ENCODE measurements at regions not wholly inside any gene's neighbourhood (a gene's known extent, or its start where the extent isn't known, plus 50 kb on each side); places are given as distances from the start of the nearest gene placed in this dataset.

GRCh38 chr18:72342933-72343332, 201.2 kb downstream of the CBLN2 start:
- TF ChIP-seq CTCF (IDR thresholded peaks at IDR 0.05; ENCODE audit: low read depth, low read length) = no peak
- no peak for TF ChIP-seq POLR2A (IDR thresholded peaks at IDR 0.05; ENCODE audit: extremely low read depth, insufficient read length)
- TF ChIP-seq MAX (IDR thresholded peaks at IDR 0.05; ENCODE audit: low read depth, low read length) = no peak

Data from NB4 (cell line).